ENCODE measurements at regions not wholly inside any gene's neighbourhood (a gene's known extent, or its start where the extent isn't known, plus 50 kb on each side); places are given as distances from the start of the nearest gene placed in this dataset.

DNA sequence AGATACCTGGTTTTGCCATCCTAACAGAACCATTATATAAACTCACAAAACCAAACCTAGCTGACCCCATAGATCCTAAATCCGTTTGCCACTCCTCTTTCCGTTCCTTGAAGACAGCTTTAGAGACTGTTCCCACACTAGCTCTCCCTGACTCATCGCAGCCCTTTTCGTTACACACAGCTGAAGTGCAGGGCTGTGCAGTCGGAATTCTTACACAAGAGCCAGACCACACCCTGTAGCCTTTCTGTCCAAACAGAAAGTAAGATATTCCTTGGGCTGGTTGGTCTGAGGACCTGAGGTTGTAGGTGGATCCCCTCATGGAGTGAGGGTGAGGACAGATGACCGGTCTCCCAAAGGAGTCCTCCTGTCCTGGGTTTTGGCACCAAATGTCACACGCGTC lies 56.7 kb upstream of the NAA35 start:
- RAD21 ChIA-PET (ENCODE audit: unreplicated experiment): no interaction called here
- no peak overlapping the region for H3K4me2 ChIP-seq (ENCODE audit: control insufficient read depth, insufficient read depth)
- no peaks in the 10 kb centered on the region for H3K27me3 ChIP-seq (replicated peaks in 1 of 2; ENCODE audit: control insufficient read depth in 2 of 2, insufficient read depth in 2 of 2, low read length in 1 of 2)
- ATAC-seq: no peak
- SMC1A ChIA-PET (ENCODE audit: uncharacterized antibody, unreplicated experiment): no interaction called here
- no peak for FAIRE-seq
- CTCF ChIA-PET: interaction anchor here (1.1 kb wide), 1 partner anchor 13 kb away, joined by 3 read pairs; no protein-coding TSS in a partner anchor
- TF ChIP-seq, protein P1, sequence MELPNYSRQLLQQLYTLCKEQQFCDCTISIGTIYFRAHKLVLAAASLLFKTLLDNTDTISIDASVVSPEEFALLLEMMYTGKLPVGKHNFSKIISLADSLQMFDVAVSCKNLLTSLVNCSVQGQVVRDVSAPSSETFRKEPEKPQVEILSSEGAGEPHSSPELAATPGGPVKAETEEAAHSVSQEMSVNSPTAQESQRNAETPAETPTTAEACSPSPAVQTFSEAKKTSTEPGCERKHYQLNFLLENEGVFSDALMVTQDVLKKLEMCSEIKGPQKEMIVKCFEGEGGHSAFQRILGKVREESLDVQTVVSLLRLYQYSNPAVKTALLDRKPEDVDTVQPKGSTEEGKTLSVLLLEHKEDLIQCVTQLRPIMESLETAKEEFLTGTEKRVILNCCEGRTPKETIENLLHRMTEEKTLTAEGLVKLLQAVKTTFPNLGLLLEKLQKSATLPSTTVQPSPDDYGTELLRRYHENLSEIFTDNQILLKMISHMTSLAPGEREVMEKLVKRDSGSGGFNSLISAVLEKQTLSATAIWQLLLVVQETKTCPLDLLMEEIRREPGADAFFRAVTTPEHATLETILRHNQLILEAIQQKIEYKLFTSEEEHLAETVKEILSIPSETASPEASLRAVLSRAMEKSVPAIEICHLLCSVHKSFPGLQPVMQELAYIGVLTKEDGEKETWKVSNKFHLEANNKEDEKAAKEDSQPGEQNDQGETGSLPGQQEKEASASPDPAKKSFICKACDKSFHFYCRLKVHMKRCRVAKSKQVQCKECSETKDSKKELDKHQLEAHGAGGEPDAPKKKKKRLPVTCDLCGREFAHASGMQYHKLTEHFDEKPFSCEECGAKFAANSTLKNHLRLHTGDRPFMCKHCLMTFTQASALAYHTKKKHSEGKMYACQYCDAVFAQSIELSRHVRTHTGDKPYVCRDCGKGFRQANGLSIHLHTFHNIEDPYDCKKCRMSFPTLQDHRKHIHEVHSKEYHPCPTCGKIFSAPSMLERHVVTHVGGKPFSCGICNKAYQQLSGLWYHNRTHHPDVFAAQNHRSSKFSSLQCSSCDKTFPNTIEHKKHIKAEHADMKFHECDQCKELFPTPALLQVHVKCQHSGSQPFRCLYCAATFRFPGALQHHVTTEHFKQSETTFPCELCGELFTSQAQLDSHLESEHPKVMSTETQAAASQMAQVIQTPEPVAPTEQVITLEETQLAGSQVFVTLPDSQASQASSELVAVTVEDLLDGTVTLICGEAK (IDR thresholded peaks at IDR 0.05; ENCODE audit: borderline replicate concordance): no peak
- no peak for TF ChIP-seq SIX5 (IDR thresholded peaks at IDR 0.05; ENCODE audit: low read depth, low read length, severe bottlenecking)
- TF ChIP-seq FOXK2 (IDR thresholded peaks at IDR 0.05): no peak
- no peak for TF ChIP-seq KDM1A (IDR thresholded peaks at IDR 0.05; ENCODE audit: borderline replicate concordance)
- no peak for TF ChIP-seq SMC3 (IDR thresholded peaks at IDR 0.05; ENCODE audit: borderline replicate concordance, low read length)
- no peak for TF ChIP-seq ZNF207 (IDR thresholded peaks at IDR 0.05; ENCODE audit: borderline replicate concordance)
- TF ChIP-seq NFYB (IDR thresholded peaks at IDR 0.05; ENCODE audit: insufficient read depth, low read depth, low read length): no peak
- no peak for TF ChIP-seq HCFC1 (IDR thresholded peaks at IDR 0.05; ENCODE audit: low read length)
- TF ChIP-seq EZH2 (IDR thresholded peaks at IDR 0.05; ENCODE audit: borderline replicate concordance, control insufficient read depth, low read depth, low read length): no peak
- TF ChIP-seq KAT2A (conservative IDR thresholded peaks at IDR 0.05; ENCODE audit: control insufficient read depth, low read depth, low read length): no peak
- TF ChIP-seq MXI1 (IDR thresholded peaks at IDR 0.05; ENCODE audit: low read depth, low read length): no peak
- TF ChIP-seq JUND (IDR thresholded peaks at IDR 0.05; ENCODE audit: low read depth, low read length): no peak
- TF ChIP-seq CBX5 (IDR thresholded peaks at IDR 0.05; ENCODE audit: low read depth): no peak
- TF ChIP-seq, protein P2, sequence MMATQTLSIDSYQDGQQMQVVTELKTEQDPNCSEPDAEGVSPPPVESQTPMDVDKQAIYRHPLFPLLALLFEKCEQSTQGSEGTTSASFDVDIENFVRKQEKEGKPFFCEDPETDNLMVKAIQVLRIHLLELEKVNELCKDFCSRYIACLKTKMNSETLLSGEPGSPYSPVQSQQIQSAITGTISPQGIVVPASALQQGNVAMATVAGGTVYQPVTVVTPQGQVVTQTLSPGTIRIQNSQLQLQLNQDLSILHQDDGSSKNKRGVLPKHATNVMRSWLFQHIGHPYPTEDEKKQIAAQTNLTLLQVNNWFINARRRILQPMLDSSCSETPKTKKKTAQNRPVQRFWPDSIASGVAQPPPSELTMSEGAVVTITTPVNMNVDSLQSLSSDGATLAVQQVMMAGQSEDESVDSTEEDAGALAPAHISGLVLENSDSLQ (IDR thresholded peaks at IDR 0.05): no peak
- TF ChIP-seq CBFB (IDR thresholded peaks at IDR 0.05; ENCODE audit: low read depth): no peak
- no peak for TF ChIP-seq SMAD5 (IDR thresholded peaks at IDR 0.05; ENCODE audit: low read depth)
- TF ChIP-seq SPI1 (IDR thresholded peaks at IDR 0.05; ENCODE audit: borderline replicate concordance, insufficient read depth, low read depth, low read length): no peak
- TF ChIP-seq TBL1XR1 (IDR thresholded peaks at IDR 0.05; ENCODE audit: low read depth, low read length): no peak
- no peaks in the 10 kb centered on the region for H3K36me3 ChIP-seq (ENCODE audit: control insufficient read depth in 2 of 2, insufficient read depth in 2 of 2, low read length in 1 of 2)
- H3K27ac ChIP-seq (ENCODE audit: control insufficient read depth, insufficient read depth): no peak overlapping the region
- WGBS (ENCODE audit: insufficient coverage, insufficient replicate concordance, low lambda C conversion rate, missing lambda C conversion rate): 70% methylated on average over 8 of the region's 8 CpGs
- H3K4me3 ChIP-seq: no peak overlapping the region
- intact Hi-C loops (cut with micrococcal nuclease; ENCODE audit: unreplicated experiment) (no loop called here), in situ Hi-C loops (cut with MboI) (no loop called here)
- no peaks in the 10 kb centered on the region for H3K79me2 ChIP-seq (ENCODE audit: control insufficient read depth, insufficient read depth, low read length)
- no peak overlapping the region for H2AFZ ChIP-seq (ENCODE audit: control insufficient read depth, low read depth, low read length)
- H3K9me3 ChIP-seq (replicated peaks; ENCODE audit: control insufficient read depth, insufficient read depth, low read length): no peaks in the 10 kb centered on the region
- no peaks in the 10 kb centered on the region for H4K20me1 ChIP-seq (ENCODE audit: control insufficient read depth, insufficient read depth)
- no peaks in the 10 kb centered on the region for H3K4me1 ChIP-seq (ENCODE audit: control insufficient read depth, insufficient read depth, low read length)
- no peak overlapping the region for H3K9ac ChIP-seq (ENCODE audit: control insufficient read depth, insufficient read depth, low read length)
- no TSS peak for BruUV-seq (replicated peaks)
- POLR2A ChIA-PET: no interaction called here
- DNase-seq (ENCODE audit: low read depth, low spot score): no peak

Measured in GM12878 (cell line).